ENCODE measurements at regions not wholly inside any gene's neighbourhood (a gene's known extent, or its start where the extent isn't known, plus 50 kb on each side); places are given as distances from the start of the nearest gene placed in this dataset.
"Not testable (repeated sequence)": the region's sequence is repeated elsewhere in the genome, so short reads cannot be mapped to it uniquely, and the experiment has no call there.

GRCh38 chr7:131774419-131775220 lies 218.2 kb upstream of the PODXL start:
- DNase-seq: no peak

GRCh38 chr7:131773413-131773812 lies 217.0 kb upstream of the PODXL start:
- no peak for DNase-seq

- DNase-seq: no peak
Measured at GRCh38 chr7:131769241-131769640, 212.8 kb upstream of the PODXL start.

GRCh38 chr7:131767591-131767990 lies 211.2 kb upstream of the PODXL start:
- no peak for DNase-seq

- no peak for DNase-seq
Measured at GRCh38 chr7:131765575-131765974, 209.1 kb upstream of the PODXL start.

GRCh38 chr7:131764143-131764775 lies 207.8 kb upstream of the PODXL start:
- no peak for DNase-seq

- no peak for DNase-seq
Measured at GRCh38 chr7:131762753-131763152, 206.3 kb upstream of the PODXL start.

- DNase-seq: not testable (repeated sequence)
Measured at GRCh38 chr7:131755801-131756200, 199.4 kb upstream of the PODXL start.

GRCh38 chr7:131753620-131754222 lies 197.3 kb upstream of the PODXL start:
- DNase-seq: no peak

- no peak for DNase-seq
Measured at GRCh38 chr7:131747658-131748232, 191.3 kb upstream of the PODXL start.

- no peak for DNase-seq
Measured at GRCh38 chr7:131745390-131746248, 189.2 kb upstream of the PODXL start.

- DNase-seq: no peak
Measured at GRCh38 chr7:131741446-131741845, 185.0 kb upstream of the PODXL start.

- DNase-seq: no peak
Measured at GRCh38 chr7:131737746-131738465, 181.5 kb upstream of the PODXL start.

GRCh38 chr7:131735101-131735500 lies 178.7 kb upstream of the PODXL start:
- no peak for DNase-seq

GRCh38 chr7:131733604-131734003 lies 177.2 kb upstream of the PODXL start:
- DNase-seq: no peak

GRCh38 chr7:131727189-131727588 lies 170.8 kb upstream of the PODXL start:
- no peak for DNase-seq

- DNase-seq: no peak
Measured at GRCh38 chr7:131726686-131727085, 170.3 kb upstream of the PODXL start.

- no peak for DNase-seq
Measured at GRCh38 chr7:131726031-131726430, 169.6 kb upstream of the PODXL start.

- DNase-seq: no peak
Measured at GRCh38 chr7:131724776-131725345, 168.4 kb upstream of the PODXL start.

GRCh38 chr7:131723926-131724325 lies 167.5 kb upstream of the PODXL start:
- no peak for DNase-seq

- no peak for DNase-seq
Measured at GRCh38 chr7:131722371-131722770, 165.9 kb upstream of the PODXL start.

GRCh38 chr7:131721660-131722059 lies 165.2 kb upstream of the PODXL start:
- no peak for DNase-seq

Measured in midbrain (tissue), 1 donor.